GM18502 (cell line): ENCODE measurements at regions not wholly inside any gene's neighbourhood (a gene's known extent, or its start where the extent isn't known, plus 50 kb on each side); places are given as distances from the start of the nearest gene placed in this dataset.

Experiments
- ATAC-seq: cut with Tn5 transposase; IDR thresholded peaks from one replicate; pipeline ENCODE4 v1.9.1; 2021; ENCODE audit warnings: mild to moderate bottlenecking; ENCODE audit not compliant: unreplicated experiment, poor library complexity

DNA sequence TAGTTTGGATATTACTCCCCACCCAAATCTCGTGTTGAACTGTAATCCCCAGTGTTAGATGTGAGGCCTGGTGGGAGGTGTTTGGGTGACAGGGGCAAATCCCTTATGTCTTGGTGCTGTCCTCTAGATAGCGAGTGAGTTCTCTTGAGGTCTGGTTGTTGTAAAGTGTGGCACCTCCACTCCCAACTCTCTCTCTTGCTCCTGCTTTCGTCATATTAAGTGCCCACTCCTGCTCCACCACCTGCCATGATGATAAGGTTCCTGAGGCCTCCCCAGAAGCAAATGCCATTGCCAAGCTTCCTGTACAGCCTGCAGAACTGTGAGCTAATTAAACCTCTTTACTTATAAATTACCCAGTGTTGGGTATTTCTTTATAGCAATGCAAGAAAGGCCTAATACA lies 944.3 kb downstream of the ADGRL3 start:
- ATAC-seq: no peak

GRCh38 chr4:62135565-62136156 lies 935.5 kb downstream of the ADGRL3 start:
- no peak for ATAC-seq

DNA sequence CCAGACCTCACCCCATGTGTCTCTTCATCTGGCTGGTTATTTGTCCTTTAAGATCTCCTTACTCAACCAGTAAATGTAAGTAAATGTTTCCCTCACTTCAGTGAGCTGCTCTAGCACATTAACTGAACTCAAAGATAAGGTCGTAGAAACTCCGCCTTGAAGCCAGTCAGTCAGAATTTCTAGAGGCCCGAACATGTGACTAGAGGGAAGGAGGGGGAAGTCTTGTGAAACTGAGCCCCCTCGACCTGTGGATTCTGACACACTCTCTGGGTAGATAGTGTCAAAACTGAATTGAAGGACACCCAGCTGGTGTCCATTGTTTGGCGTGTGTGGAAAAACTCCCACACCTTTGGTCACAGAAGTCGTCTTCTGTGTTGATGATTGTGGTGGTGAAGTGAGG lies 933.9 kb downstream of the ADGRL3 start:
- ATAC-seq: no peak

DNA sequence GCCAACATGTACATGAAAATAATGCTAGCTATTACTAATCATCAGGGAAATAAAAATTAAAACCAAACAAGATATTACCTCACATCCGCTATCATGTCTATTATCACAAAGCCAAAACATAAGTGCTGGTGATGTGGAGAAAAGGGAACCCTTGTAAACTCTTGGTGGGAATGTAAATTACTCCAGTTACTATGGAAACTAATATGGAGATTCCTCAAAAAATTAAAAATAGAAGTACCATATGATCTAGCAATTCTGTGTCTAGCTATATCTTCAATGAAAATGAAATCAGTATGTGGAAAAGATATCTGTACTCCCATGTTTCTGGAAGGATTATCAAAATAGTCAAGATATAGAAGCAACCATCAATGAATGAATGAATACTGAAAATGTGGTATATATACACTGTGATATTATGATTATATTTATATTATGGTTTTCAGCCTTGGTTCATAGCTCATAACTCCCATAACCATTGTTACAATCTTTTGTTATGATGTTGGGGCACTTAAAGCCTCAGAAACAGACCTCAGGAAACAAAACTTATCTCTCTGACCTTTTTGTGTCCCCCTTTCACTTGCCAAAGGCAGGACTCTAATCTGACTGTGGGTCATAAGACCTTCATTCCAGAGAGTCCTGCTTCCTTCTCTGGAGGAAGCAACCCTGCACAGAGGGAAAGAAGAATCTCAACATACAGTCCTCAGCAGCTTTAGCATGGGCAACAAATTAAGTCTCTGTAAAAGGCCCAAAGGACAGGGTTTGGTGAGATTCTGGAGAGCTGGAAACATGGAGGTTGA lies 933.2 kb downstream of the ADGRL3 start:
- no peak for ATAC-seq

DNA sequence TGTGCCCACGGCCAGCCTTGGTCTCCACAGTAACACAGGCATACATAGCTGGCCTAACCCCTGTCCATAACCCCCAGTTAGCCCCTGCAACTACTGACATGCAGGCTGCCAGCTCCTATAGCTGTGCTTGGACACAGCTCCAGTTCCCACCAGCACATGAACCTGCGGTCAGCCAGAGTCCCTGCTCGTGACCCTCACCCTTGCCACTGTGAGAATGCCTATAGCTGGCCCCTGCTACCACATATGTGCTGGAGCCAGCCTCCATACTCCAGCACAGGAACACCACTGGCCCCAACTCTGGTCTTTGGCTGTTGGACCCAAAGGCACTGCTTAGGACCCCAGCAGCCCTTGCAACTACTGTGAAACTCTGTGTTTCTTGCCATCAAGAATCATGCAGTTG lies 930.9 kb downstream of the ADGRL3 start:
- ATAC-seq: no peak

DNA sequence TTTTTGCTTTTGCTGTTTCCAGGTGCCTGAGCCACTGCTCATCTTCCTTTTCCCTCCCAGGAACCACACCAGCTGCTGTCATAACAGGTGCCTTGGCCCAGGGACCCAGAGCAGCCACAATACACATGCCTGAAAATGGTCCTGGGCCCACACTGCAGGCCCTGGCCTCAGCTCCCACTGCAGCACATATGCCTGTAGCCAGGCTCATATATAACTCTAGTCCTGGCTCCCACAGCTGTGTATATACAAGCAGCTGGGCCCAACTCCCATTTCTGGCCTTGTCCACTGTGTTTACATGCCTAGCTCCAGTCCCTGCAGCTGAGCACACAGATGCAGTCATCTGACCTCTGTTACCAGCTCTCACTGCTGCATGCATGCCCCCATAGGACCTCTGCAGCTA lies 930.5 kb downstream of the ADGRL3 start:
- no peak for ATAC-seq

GRCh38 chr4:62130230-62130629 lies 930.1 kb downstream of the ADGRL3 start:
- no peak for ATAC-seq
